WTC11 (cell line): ENCODE measurements at regions not wholly inside any gene's neighbourhood (a gene's known extent, or its start where the extent isn't known, plus 50 kb on each side); places are given as distances from the start of the nearest gene placed in this dataset.

ENCODE experiments used
- ATAC-seq: fragments of 200-7000 bp; cut with Tn5 transposase; 2 replicates; pipeline ENCODE4 v1.10.0; 2021; ENCODE audit warnings: mild to moderate bottlenecking, moderate library complexity
- CTCF ChIA-PET: fragments of 300-600 bp; sonication (Branson Sonifier 250); formaldehyde crosslinking; loops from one replicate; lab custom pipeline; 2021; ENCODE audit warnings: antibody characterized with exemption; lab: Charles Lee
- POLR2A ChIA-PET: fragments of 350-600 bp; sonication (Branson Sonifier 250); formaldehyde crosslinking; loops from one replicate; lab custom pipeline; 2021; ENCODE audit warnings: antibody characterized with exemption; lab: Charles Lee
- DNase-seq: peaks from one replicate; pipeline ENCODE4 v3.0.0; 2021; ENCODE audit warnings: low spot score
- H3K27ac Mint-ChIP-seq: 2 replicates; pipeline ENCODE4 v1.8.0; 2021; ENCODE audit warnings: mixed read lengths
- H3K27me3 Mint-ChIP-seq: 2 replicates; pipeline ENCODE4 v1.8.0; 2021; ENCODE audit warnings: low read depth, mild to moderate bottlenecking, moderate library complexity, mixed read lengths
- H3K36me3 Mint-ChIP-seq: 2 replicates; pipeline ENCODE4 v1.8.0; 2021; ENCODE audit warnings: mixed read lengths
- H3K4me1 Mint-ChIP-seq: 2 replicates; pipeline ENCODE4 v1.8.0; 2022; ENCODE audit warnings: mixed read lengths
- H3K4me3 Mint-ChIP-seq: 2 replicates; pipeline ENCODE4 v1.8.0; 2021; ENCODE audit warnings: mild to moderate bottlenecking, moderate library complexity, mixed read lengths
- H3K9me3 Mint-ChIP-seq: 2 replicates; pipeline ENCODE4 v1.8.0; 2021; ENCODE audit warnings: mixed read lengths
- ATF1 ChIP-seq: sonication (generic); formaldehyde crosslinking; IDR thresholded peaks from 2 replicates; pipeline ENCODE4 v1.8.1; 2023; ENCODE audit warnings: mild to moderate bottlenecking, moderate library complexity, missing genetic modification reagents
- CREM ChIP-seq: sonication (generic); formaldehyde crosslinking; IDR thresholded peaks from 2 replicates; pipeline ENCODE4 v1.8.1; 2022; ENCODE audit warnings: mild to moderate bottlenecking, missing genetic modification reagents, moderate library complexity
- ESRRA ChIP-seq: sonication (generic); formaldehyde crosslinking; IDR thresholded peaks from 2 replicates; pipeline ENCODE4 v1.8.1; 2022; ENCODE audit warnings: mild to moderate bottlenecking, missing genetic modification reagents, borderline replicate concordance
- JAZF1 ChIP-seq: fragments of 250-450 bp; sonication (Bioruptor Pico); IDR thresholded peaks from 2 replicates; pipeline ENCODE4 v1.9.0; 2021; ENCODE audit warnings: moderate library complexity, mild to moderate bottlenecking, inconsistent platforms
- MXD4 ChIP-seq: fragments of 250-450 bp; sonication (Bioruptor Pico); IDR thresholded peaks from 2 replicates; pipeline ENCODE4 v1.8.0; 2021; ENCODE audit warnings: mild to moderate bottlenecking, moderate library complexity, borderline replicate concordance
- MYBL2 ChIP-seq: sonication (generic); formaldehyde crosslinking; IDR thresholded peaks from 2 replicates; pipeline ENCODE4 v1.8.1; 2023; ENCODE audit warnings: mild to moderate bottlenecking, moderate library complexity, missing genetic modification reagents
- NFATC4 ChIP-seq: fragments of 250-450 bp; sonication (Bioruptor Pico); IDR thresholded peaks from 2 replicates; pipeline ENCODE4 v1.9.0; 2021; ENCODE audit warnings: mild to moderate bottlenecking
- NFE2L1 ChIP-seq: sonication (generic); formaldehyde crosslinking; IDR thresholded peaks from 2 replicates; pipeline ENCODE4 v1.8.1; 2023; ENCODE audit warnings: missing genetic modification reagents
- NR1H2 ChIP-seq: sonication (generic); formaldehyde crosslinking; IDR thresholded peaks from 2 replicates; pipeline ENCODE4 v1.9.0; 2021; ENCODE audit warnings: mild to moderate bottlenecking, moderate library complexity, missing genetic modification reagents
- OVOL2 ChIP-seq: fragments of 250-450 bp; sonication (Bioruptor Pico); IDR thresholded peaks from 2 replicates; pipeline ENCODE4 v1.9.0; 2021; ENCODE audit warnings: mild to moderate bottlenecking, borderline replicate concordance
- PRRX2 ChIP-seq: fragments of 250-450 bp; sonication (Bioruptor Pico); IDR thresholded peaks from 2 replicates; pipeline ENCODE4 v1.8.0; 2021; ENCODE audit warnings: mild to moderate bottlenecking
- SMAD4 ChIP-seq: sonication (generic); formaldehyde crosslinking; IDR thresholded peaks from 2 replicates; pipeline ENCODE4 v1.8.0; 2022; ENCODE audit warnings: mild to moderate bottlenecking, missing genetic modification reagents
- SP1 ChIP-seq: sonication (generic); formaldehyde crosslinking; conservative IDR thresholded peaks from 2 replicates; pipeline ENCODE4 v1.8.1; 2022; ENCODE audit warnings: missing genetic modification reagents
- TCF7 ChIP-seq: sonication (generic); formaldehyde crosslinking; IDR thresholded peaks from 2 replicates; pipeline ENCODE4 v1.8.0; 2022; ENCODE audit warnings: mild to moderate bottlenecking, low read depth, missing genetic modification reagents, moderate library complexity
- ZNF396 ChIP-seq: fragments of 250-450 bp; sonication (Bioruptor Pico); IDR thresholded peaks from 2 replicates; pipeline ENCODE4 v1.8.0; 2021; ENCODE audit warnings: mild to moderate bottlenecking, moderate library complexity, borderline replicate concordance
- ZNF416 ChIP-seq: fragments of 250-450 bp; sonication (Bioruptor Pico); IDR thresholded peaks from 2 replicates; pipeline ENCODE4 v1.9.0; 2021; ENCODE audit warnings: mild to moderate bottlenecking, inconsistent platforms
- ZNF423 ChIP-seq: fragments of 250-450 bp; sonication (Bioruptor Pico); IDR thresholded peaks from 2 replicates; pipeline ENCODE4 v2.1.2; 2022; ENCODE audit warnings: mild to moderate bottlenecking, moderate library complexity
- ZNF671 ChIP-seq: fragments of 250-450 bp; sonication (Bioruptor Pico); IDR thresholded peaks from 2 replicates; pipeline ENCODE4 v1.8.0; 2021; ENCODE audit warnings: mild to moderate bottlenecking
- TF ChIP-seq, protein P1 (sequence below): sonication (generic); formaldehyde crosslinking; IDR thresholded peaks from 2 replicates; pipeline ENCODE4 v1.8.1; 2022; ENCODE audit warnings: low read depth, missing genetic modification reagents, borderline replicate concordance
- TF ChIP-seq, protein P2 (sequence below): sonication (generic); formaldehyde crosslinking; IDR thresholded peaks from 2 replicates; pipeline ENCODE4 v1.8.1; 2023; ENCODE audit warnings: mild to moderate bottlenecking, missing genetic modification reagents
- TF ChIP-seq, protein P3 (sequence below): sonication (generic); formaldehyde crosslinking; conservative IDR thresholded peaks from 2 replicates; pipeline ENCODE4 v1.8.1; 2022; ENCODE audit warnings: mild to moderate bottlenecking, missing genetic modification reagents
- TF ChIP-seq, protein P4 (sequence below): fragments of 250-450 bp; sonication (Bioruptor Pico); IDR thresholded peaks from 2 replicates; pipeline ENCODE4 v1.8.0; 2021; ENCODE audit warnings: mild to moderate bottlenecking
- TF ChIP-seq, protein P5 (sequence below): fragments of 250-450 bp; sonication (Bioruptor Pico); IDR thresholded peaks from 2 replicates; pipeline ENCODE4 v1.9.0; 2021; ENCODE audit warnings: moderate library complexity, mild to moderate bottlenecking, inconsistent platforms, borderline replicate concordance
- TF ChIP-seq, protein P6 (sequence below): sonication (generic); formaldehyde crosslinking; IDR thresholded peaks from 2 replicates; pipeline ENCODE4 v1.8.1; 2022; ENCODE audit warnings: missing genetic modification reagents, borderline replicate concordance
- TF ChIP-seq, protein P7 (sequence below): fragments of 250-450 bp; sonication (Bioruptor Pico); IDR thresholded peaks from 2 replicates; pipeline ENCODE4 v1.9.0; 2021; ENCODE audit warnings: mild to moderate bottlenecking

DNA sequence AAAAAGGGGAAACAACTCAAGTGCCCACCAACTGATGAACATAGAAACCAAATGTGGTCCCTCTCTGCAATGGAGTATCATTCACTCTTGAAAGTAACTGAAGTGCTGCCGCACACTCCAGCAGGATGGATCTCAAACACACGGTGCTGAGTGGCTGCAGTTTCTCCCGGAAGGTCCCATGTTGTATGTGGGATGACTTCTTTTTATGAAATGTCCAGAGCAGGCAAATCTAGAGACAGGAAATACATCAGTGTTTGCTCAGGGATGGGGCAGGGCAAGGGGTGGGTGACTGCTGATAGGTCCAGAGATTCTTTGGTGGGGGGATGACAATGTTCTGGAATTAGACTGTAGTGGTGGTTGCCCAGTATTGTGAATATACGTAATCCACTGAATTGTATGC, 89.9 kb upstream of the ADAMTS2 start (continued):
- TF ChIP-seq, protein P1, sequence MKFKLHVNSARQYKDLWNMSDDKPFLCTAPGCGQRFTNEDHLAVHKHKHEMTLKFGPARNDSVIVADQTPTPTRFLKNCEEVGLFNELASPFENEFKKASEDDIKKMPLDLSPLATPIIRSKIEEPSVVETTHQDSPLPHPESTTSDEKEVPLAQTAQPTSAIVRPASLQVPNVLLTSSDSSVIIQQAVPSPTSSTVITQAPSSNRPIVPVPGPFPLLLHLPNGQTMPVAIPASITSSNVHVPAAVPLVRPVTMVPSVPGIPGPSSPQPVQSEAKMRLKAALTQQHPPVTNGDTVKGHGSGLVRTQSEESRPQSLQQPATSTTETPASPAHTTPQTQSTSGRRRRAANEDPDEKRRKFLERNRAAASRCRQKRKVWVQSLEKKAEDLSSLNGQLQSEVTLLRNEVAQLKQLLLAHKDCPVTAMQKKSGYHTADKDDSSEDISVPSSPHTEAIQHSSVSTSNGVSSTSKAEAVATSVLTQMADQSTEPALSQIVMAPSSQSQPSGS (CRISPR knock-in tag): no peak
- TF ChIP-seq ESRRA (no peak), ATF1 (CRISPR knock-in tag) (no peak), NFATC4 (no peak), PRRX2 (CRISPR knock-in tag) (no peak), TCF7 (CRISPR knock-in tag) (no peak), ZNF671 (CRISPR knock-in tag) (no peak)
- TF ChIP-seq, protein P2, sequence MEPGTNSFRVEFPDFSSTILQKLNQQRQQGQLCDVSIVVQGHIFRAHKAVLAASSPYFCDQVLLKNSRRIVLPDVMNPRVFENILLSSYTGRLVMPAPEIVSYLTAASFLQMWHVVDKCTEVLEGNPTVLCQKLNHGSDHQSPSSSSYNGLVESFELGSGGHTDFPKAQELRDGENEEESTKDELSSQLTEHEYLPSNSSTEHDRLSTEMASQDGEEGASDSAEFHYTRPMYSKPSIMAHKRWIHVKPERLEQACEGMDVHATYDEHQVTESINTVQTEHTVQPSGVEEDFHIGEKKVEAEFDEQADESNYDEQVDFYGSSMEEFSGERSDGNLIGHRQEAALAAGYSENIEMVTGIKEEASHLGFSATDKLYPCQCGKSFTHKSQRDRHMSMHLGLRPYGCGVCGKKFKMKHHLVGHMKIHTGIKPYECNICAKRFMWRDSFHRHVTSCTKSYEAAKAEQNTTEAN (CRISPR knock-in tag): no peak

DNA sequence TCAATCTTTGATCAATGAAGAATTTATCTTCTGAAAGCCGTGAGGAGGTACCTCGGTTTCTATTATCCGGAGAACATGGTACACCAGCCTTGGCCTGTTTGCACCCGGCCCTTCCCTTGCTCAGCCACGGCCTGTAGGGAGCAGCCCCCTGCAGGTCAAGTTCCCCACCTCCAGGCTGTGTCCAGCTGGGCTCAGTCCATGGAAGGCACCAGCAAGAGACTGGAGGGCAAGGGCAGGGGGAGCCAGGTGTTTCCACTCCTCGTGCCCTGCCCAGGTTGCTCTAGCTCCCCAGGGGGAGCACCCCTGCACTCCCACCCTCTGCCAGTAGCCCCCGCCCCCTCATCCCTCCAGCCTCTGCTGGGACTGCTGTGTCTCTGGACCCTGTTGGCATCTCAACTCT, 87.3 kb upstream of the ADAMTS2 start:
- DNase-seq (no peak), ATAC-seq (no peak)
- TF ChIP-seq, protein P3, sequence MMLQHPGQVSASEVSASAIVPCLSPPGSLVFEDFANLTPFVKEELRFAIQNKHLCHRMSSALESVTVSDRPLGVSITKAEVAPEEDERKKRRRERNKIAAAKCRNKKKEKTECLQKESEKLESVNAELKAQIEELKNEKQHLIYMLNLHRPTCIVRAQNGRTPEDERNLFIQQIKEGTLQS: no peak
- TF ChIP-seq ATF1 (CRISPR knock-in tag) (no peak), SMAD4 (CRISPR knock-in tag) (no peak), NFE2L1 (CRISPR knock-in tag) (no peak), CREM (no peak), JAZF1 (CRISPR knock-in tag) (no peak), SP1 (CRISPR knock-in tag) (no peak)
- TF ChIP-seq, protein P4, sequence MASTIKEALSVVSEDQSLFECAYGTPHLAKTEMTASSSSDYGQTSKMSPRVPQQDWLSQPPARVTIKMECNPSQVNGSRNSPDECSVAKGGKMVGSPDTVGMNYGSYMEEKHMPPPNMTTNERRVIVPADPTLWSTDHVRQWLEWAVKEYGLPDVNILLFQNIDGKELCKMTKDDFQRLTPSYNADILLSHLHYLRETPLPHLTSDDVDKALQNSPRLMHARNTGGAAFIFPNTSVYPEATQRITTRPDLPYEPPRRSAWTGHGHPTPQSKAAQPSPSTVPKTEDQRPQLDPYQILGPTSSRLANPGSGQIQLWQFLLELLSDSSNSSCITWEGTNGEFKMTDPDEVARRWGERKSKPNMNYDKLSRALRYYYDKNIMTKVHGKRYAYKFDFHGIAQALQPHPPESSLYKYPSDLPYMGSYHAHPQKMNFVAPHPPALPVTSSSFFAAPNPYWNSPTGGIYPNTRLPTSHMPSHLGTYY: no peak
- TF ChIP-seq, protein P5, sequence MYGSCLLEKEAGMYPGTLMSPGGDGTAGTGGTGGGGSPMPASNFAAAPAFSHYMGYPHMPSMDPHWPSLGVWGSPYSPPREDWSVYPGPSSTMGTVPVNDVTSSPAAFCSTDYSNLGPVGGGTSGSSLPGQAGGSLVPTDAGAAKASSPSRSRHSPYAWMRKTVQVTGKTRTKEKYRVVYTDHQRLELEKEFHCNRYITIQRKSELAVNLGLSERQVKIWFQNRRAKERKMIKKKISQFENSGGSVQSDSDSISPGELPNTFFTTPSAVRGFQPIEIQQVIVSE (CRISPR knock-in tag): no peak
- Mint-ChIP-seq H3K36me3 (peaks cover 6% of the 10 kb centered on the region), H3K4me1 (no peaks in the 10 kb centered on the region), H3K4me3 (no peak overlapping the region), H3K27ac (no peak overlapping the region), H3K9me3 (peaks cover 16% of the 10 kb centered on the region), H3K27me3 (no peaks in the 10 kb centered on the region)
- POLR2A ChIA-PET: no interaction called here
- CTCF ChIA-PET: interaction anchor here (0.8 kb wide), 1 partner anchor 265 kb away, joined by 3 read pairs; no protein-coding TSS in a partner anchor

DNA sequence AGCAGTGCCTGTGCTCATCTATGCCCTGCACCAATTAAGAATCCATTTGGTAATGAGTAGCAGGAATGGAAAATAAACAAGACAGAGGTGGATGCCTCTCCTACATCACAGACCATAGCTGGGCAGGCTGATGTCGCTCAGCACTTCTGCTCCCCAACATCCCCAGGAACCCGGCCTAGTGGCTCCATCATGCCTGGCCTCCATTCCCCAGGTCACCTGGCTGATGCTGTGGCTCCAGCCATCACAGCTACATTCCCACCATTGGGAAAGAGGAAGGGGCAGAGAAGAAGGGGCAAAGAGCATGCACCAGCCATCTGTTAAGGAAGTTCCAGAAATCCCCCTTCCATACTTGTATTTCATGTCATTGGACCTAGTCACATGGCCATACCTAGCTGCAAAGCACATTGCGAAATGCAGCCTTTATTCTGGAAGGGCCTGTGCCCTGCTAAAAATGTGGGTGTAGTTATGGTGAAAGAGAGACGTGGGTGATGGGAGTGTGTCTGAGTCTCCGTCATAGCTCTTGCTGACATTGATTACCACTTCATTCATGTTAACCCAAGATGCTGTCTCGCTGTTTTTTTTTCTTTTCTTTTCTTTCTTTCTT, 86.1 kb upstream of the ADAMTS2 start:
- CTCF ChIA-PET: interaction anchor here (0.7 kb wide), 3 partner anchors 15 to 332 kb away, joined by 3 to 6 read pairs (median 3); no protein-coding TSS in a partner anchor
- POLR2A ChIA-PET: interaction anchor here (0.7 kb wide), 1 partner anchor 136 kb away, joined by 4 read pairs; no protein-coding TSS in a partner anchor
- Mint-ChIP-seq H3K4me3 (no peak overlapping the region), H3K36me3 (peaks cover 6% of the 10 kb centered on the region), H3K4me1 (peaks cover 8% of the 10 kb centered on the region), H3K27me3 (no peaks in the 10 kb centered on the region), H3K9me3 (peaks cover 16% of the 10 kb centered on the region), H3K27ac (no peak overlapping the region)
- no peak for ATAC-seq
- no peak for DNase-seq
- TF ChIP-seq ZNF423 (CRISPR knock-in tag) (no peak), ZNF416 (CRISPR knock-in tag) (no peak), SMAD4 (CRISPR knock-in tag) (no peak), MYBL2 (CRISPR knock-in tag) (no peak), ZNF396 (no peak), MXD4 (CRISPR knock-in tag) (no peak), OVOL2 (no peak), NR1H2 (no peak)
- TF ChIP-seq, protein P6, sequence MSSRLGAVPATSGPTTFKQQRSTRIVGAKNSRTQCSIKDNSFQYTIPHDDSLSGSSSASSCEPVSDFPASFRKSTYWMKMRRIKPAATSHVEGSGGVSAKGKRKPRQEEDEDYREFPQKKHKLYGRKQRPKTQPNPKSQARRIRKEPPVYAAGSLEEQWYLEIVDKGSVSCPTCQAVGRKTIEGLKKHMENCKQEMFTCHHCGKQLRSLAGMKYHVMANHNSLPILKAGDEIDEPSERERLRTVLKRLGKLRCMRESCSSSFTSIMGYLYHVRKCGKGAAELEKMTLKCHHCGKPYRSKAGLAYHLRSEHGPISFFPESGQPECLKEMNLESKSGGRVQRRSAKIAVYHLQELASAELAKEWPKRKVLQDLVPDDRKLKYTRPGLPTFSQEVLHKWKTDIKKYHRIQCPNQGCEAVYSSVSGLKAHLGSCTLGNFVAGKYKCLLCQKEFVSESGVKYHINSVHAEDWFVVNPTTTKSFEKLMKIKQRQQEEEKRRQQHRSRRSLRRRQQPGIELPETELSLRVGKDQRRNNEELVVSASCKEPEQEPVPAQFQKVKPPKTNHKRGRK (CRISPR knock-in tag): no peak
- TF ChIP-seq, protein P7, sequence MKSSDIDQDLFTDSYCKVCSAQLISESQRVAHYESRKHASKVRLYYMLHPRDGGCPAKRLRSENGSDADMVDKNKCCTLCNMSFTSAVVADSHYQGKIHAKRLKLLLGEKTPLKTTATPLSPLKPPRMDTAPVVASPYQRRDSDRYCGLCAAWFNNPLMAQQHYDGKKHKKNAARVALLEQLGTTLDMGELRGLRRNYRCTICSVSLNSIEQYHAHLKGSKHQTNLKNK: no peak
